HCT116 (cell line): ENCODE measurements at regions not wholly inside any gene's neighbourhood (a gene's known extent, or its start where the extent isn't known, plus 50 kb on each side); places are given as distances from the start of the nearest gene placed in this dataset.

Experiments
- ATAC-seq: fragments of 200-7000 bp; cut with Tn5 transposase; 2 replicates; pipeline ENCODE4 v1.9.1; 2020; ENCODE audit warnings: mild to moderate bottlenecking, moderate library complexity
- BruUV-seq: library from RNA; stranded (reverse); fragments of 400-500 nt; replicated peaks from 2 replicates; lab custom pipeline; 2021; lab: Mats Ljungman, UMichigan
- CTCF ChIA-PET: fragments of 300-600 bp; sonication (Branson Sonifier 250); formaldehyde crosslinking; loops from one replicate; lab custom pipeline; 2021; ENCODE audit warnings: antibody characterized with exemption; lab: Charles Lee
- POLR2A ChIA-PET: fragments of 300-600, 350-600 bp; sonication (Branson Sonifier 250); formaldehyde crosslinking; loops from one replicate; lab custom pipeline; 2021; ENCODE audit warnings: antibody characterized with exemption; lab: Charles Lee
- RAD21 ChIA-PET, 2 experiments: fragments of 300-600 bp; sonication (Branson Sonifier 250); formaldehyde crosslinking; loops; one replicate each; lab custom pipeline; 2023; ENCODE audit warnings: low total read pairs in 2 of 2; ENCODE audit not compliant: uncharacterized antibody in 2 of 2, unreplicated experiment in 2 of 2, low non-redundant PET in 1 of 2; lab: Charles Lee
- DNase-seq: peaks from one replicate; pipeline ENCODE4 v3.0.0-alpha.2; 2010; ENCODE audit warnings: low read depth, low spot score
- H2AFZ ChIP-seq: fragments of 200-600 bp; shearing (Covaris generic), sonication (generic); 2 replicates; pipeline ENCODE4 v1.6.1; 2017; ENCODE audit warnings: low read depth, mixed run types, mixed read lengths, antibody characterized with exemption, low read length; ENCODE audit not compliant: poor library complexity, severe bottlenecking
- H3K27ac ChIP-seq: 2 replicates; pipeline ENCODE4 v1.5.1; 2012; ENCODE audit warnings: low read depth, low read length
- H3K27me3 ChIP-seq: fragments of 200-600 bp; sonication (generic); 2 replicates; pipeline ENCODE4 v1.6.1; 2016; ENCODE audit warnings: mixed run types, low read length, mixed read lengths; ENCODE audit not compliant: insufficient read depth
- H3K36me3 ChIP-seq, 2 experiments: fragments of 200-500 bp in 1 of 2; fragments of 200-600 bp in 1 of 2; sonication (Bioruptor generic) in 1 of 2; sonication (generic) in 1 of 2; 2 replicates each; pipeline versions ENCODE4 v1.5.1 to v1.6.1; 2014 to 2016; ENCODE audit warnings: low read length in 2 of 2, inconsistent platforms in 1 of 2, mixed read lengths in 1 of 2, mixed run types in 1 of 2; ENCODE audit not compliant: insufficient read depth in 2 of 2, control insufficient read depth in 1 of 2
- H3K4me1 ChIP-seq, 2 experiments: fragments of 200-600 bp in 1 of 2; sonication (generic) in 1 of 2; 2 replicates each; pipeline versions ENCODE4 v1.5.1 to v1.6.1; 2012 to 2017; ENCODE audit warnings: low read length in 2 of 2, inconsistent platforms in 1 of 2, mild to moderate bottlenecking in 1 of 2, mixed read lengths in 1 of 2, mixed run types in 1 of 2, moderate library complexity in 1 of 2; ENCODE audit not compliant: insufficient read depth in 2 of 2, control insufficient read depth in 1 of 2
- H3K4me2 ChIP-seq: fragments of 200-600 bp; sonication (generic); 2 replicates; pipeline ENCODE4 v1.6.1; 2017; ENCODE audit warnings: mixed run types, low read length, mixed read lengths
- H3K4me3 ChIP-seq, 2 experiments: fragments of 200-600 bp in 1 of 2; sonication (generic) in 1 of 2; replicated peaks in 1 of 2; 2 replicates each; pipeline ENCODE4 v1.5.1; 2011 to 2016; ENCODE audit warnings: low read length in 2 of 2, control low read depth in 1 of 2, low read depth in 1 of 2, mild to moderate bottlenecking in 1 of 2, mixed read lengths in 1 of 2, mixed run types in 1 of 2
- H3K79me2 ChIP-seq: fragments of 200-600 bp; sonication (generic); 2 replicates; pipeline ENCODE4 v1.6.1; 2017; ENCODE audit warnings: mild to moderate bottlenecking, mixed run types, low read length, moderate library complexity, mixed read lengths; ENCODE audit not compliant: insufficient read depth
- H3K9ac ChIP-seq: fragments of 200-600 bp; sonication (generic); 2 replicates; pipeline ENCODE4 v1.6.1; 2016; ENCODE audit warnings: low read length, mixed read lengths
- H3K9me2 ChIP-seq: fragments of 200-600 bp; sonication (generic), shearing (Covaris generic); 2 replicates; pipeline ENCODE4 v1.6.1; 2017; ENCODE audit warnings: mixed run types, mild to moderate bottlenecking, moderate library complexity; ENCODE audit not compliant: insufficient read depth
- H3K9me3 ChIP-seq, 2 experiments: fragments of 200-500 bp in 1 of 2; fragments of 200-600 bp in 1 of 2; sonication (Bioruptor generic) in 1 of 2; sonication (generic) in 1 of 2; 2 replicates each; pipeline ENCODE4 v1.6.1; 2014 to 2017; ENCODE audit warnings: low read length in 2 of 2, mixed read lengths in 2 of 2, inconsistent platforms in 1 of 2, low read depth in 1 of 2, mild to moderate bottlenecking in 1 of 2, mixed run types in 1 of 2, moderate library complexity in 1 of 2; ENCODE audit not compliant: control insufficient read depth in 1 of 2, insufficient read depth in 1 of 2
- H4K20me1 ChIP-seq: fragments of 200-600 bp; sonication (generic), shearing (Covaris generic); 2 replicates; pipeline ENCODE4 v1.6.1; 2017; ENCODE audit warnings: mixed run types, mild to moderate bottlenecking, moderate library complexity; ENCODE audit not compliant: insufficient read depth
- EZH2 ChIP-seq: fragments of 200-600 bp; sonication (generic); IDR thresholded peaks from 2 replicates; pipeline ENCODE4 v1.6.1; 2017; ENCODE audit warnings: antibody characterized with exemption, mixed run types
- EZH2phosphoT487 ChIP-seq: fragments of 200-600 bp; IDR thresholded peaks from 2 replicates; pipeline ENCODE4 v1.6.1; 2018; ENCODE audit warnings: antibody characterized with exemption, borderline replicate concordance
- FOSL1 ChIP-seq: IDR thresholded peaks from 2 replicates; pipeline ENCODE4 v1.6.1; 2012; ENCODE audit warnings: low read depth
- POLR2A ChIP-seq: IDR thresholded peaks from 2 replicates; pipeline ENCODE4 v1.7.0; 2011; ENCODE audit warnings: borderline replicate concordance; ENCODE audit not compliant: insufficient read depth, insufficient read length; ENCODE audit errors: extremely low read depth
- POLR2AphosphoS5 ChIP-seq: IDR thresholded peaks from 2 replicates; pipeline ENCODE4 v1.6.1; 2011; ENCODE audit warnings: mild to moderate bottlenecking, low read depth, low read length, moderate library complexity
- SIN3A ChIP-seq: IDR thresholded peaks from 2 replicates; pipeline ENCODE4 v1.6.1; 2012; ENCODE audit warnings: low read depth
- TCF7L2 ChIP-seq: IDR thresholded peaks from 2 replicates; pipeline ENCODE4 v1.7.0; 2011; ENCODE audit warnings: borderline replicate concordance, inconsistent platforms; ENCODE audit not compliant: insufficient read depth, insufficient read length; ENCODE audit errors: extremely low read depth
- ZBTB33 ChIP-seq: IDR thresholded peaks from 2 replicates; pipeline ENCODE4 v1.6.1; 2011; ENCODE audit warnings: mild to moderate bottlenecking, low read length, moderate library complexity; ENCODE audit not compliant: insufficient replicate concordance; ENCODE audit errors: extremely low read depth
- intact Hi-C: fragments of 100-400 bp; cut with micrococcal nuclease; formaldehyde crosslinking; loops from 2 replicates; pipeline ENCODE4 v1.10.0; 2022
- TF ChIP-seq, protein P1 (sequence below): IDR thresholded peaks from 2 replicates; pipeline ENCODE4 v1.6.1; 2012; ENCODE audit warnings: low read depth
- TF ChIP-seq, protein P2 (sequence below): IDR thresholded peaks from 2 replicates; pipeline ENCODE4 v1.6.1; 2012

DNA sequence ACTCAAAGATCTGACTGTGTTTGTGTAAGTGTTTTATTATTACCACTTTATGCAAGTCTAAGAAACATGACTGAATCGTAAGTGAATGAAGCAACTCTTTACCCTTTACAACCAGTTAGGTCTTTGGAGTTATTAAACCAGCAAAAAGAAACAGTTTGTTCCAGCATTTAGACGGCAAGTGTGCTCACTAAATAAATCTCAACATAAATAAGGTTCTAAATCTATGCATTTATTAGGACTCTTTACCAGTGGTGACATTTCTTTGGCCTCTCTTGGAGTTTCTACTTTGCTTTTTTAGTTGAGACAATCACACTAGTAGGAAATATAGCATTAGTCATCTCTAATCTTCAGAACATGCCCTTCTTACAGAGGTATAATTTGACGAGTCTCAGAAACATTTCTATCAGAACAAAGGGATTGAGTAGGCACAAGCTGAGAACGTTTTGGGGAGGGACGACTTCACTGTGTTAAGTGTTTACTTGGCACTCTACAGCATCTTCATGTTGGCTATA lies 739.9 kb upstream of the NR2F2 start (continued):
- TF ChIP-seq TCF7L2 (no peak), EZH2 (no peak), EZH2phosphoT487 (no peak)

GRCh38 chr15:95591270-95591669 lies 739.2 kb upstream of the NR2F2 start:
- Histone ChIP-seq H3K36me3 (no peaks in the 10 kb centered on the region), H3K4me2 (no peak overlapping the region), H3K4me3 (no peak overlapping the region), H3K27me3 (no peaks in the 10 kb centered on the region), H2AFZ (no peak overlapping the region), H4K20me1 (no peaks in the 10 kb centered on the region), H3K9me2 (no peaks in the 10 kb centered on the region), H3K9me3 (no peaks in the 10 kb centered on the region), H3K79me2 (no peaks in the 10 kb centered on the region), H3K27ac (no peak overlapping the region), H3K9ac (no peak overlapping the region), H3K4me1 (no peaks in the 10 kb centered on the region)
- ChIA-PET RAD21 (no interaction called here), CTCF (no interaction called here), POLR2A (no interaction called here)
- ATAC-seq (no peak), DNase-seq (no peak)
- BruUV-seq, result no TSS peak
- intact Hi-C loops, result no loop called here
- TF ChIP-seq POLR2A, result no peak
- TF ChIP-seq EZH2phosphoT487, result no peak
- TF ChIP-seq ZBTB33, result no peak
- no peak for TF ChIP-seq FOSL1
- TF ChIP-seq, protein P1, sequence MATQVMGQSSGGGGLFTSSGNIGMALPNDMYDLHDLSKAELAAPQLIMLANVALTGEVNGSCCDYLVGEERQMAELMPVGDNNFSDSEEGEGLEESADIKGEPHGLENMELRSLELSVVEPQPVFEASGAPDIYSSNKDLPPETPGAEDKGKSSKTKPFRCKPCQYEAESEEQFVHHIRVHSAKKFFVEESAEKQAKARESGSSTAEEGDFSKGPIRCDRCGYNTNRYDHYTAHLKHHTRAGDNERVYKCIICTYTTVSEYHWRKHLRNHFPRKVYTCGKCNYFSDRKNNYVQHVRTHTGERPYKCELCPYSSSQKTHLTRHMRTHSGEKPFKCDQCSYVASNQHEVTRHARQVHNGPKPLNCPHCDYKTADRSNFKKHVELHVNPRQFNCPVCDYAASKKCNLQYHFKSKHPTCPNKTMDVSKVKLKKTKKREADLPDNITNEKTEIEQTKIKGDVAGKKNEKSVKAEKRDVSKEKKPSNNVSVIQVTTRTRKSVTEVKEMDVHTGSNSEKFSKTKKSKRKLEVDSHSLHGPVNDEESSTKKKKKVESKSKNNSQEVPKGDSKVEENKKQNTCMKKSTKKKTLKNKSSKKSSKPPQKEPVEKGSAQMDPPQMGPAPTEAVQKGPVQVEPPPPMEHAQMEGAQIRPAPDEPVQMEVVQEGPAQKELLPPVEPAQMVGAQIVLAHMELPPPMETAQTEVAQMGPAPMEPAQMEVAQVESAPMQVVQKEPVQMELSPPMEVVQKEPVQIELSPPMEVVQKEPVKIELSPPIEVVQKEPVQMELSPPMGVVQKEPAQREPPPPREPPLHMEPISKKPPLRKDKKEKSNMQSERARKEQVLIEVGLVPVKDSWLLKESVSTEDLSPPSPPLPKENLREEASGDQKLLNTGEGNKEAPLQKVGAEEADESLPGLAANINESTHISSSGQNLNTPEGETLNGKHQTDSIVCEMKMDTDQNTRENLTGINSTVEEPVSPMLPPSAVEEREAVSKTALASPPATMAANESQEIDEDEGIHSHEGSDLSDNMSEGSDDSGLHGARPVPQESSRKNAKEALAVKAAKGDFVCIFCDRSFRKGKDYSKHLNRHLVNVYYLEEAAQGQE, result no peak
- TF ChIP-seq SIN3A, result no peak
- TF ChIP-seq, protein P2, sequence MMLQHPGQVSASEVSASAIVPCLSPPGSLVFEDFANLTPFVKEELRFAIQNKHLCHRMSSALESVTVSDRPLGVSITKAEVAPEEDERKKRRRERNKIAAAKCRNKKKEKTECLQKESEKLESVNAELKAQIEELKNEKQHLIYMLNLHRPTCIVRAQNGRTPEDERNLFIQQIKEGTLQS, result no peak
- TF ChIP-seq POLR2AphosphoS5, result no peak
